ENCODE measurements at regions not wholly inside any gene's neighbourhood (a gene's known extent, or its start where the extent isn't known, plus 50 kb on each side); places are given as distances from the start of the nearest gene placed in this dataset.

DNA sequence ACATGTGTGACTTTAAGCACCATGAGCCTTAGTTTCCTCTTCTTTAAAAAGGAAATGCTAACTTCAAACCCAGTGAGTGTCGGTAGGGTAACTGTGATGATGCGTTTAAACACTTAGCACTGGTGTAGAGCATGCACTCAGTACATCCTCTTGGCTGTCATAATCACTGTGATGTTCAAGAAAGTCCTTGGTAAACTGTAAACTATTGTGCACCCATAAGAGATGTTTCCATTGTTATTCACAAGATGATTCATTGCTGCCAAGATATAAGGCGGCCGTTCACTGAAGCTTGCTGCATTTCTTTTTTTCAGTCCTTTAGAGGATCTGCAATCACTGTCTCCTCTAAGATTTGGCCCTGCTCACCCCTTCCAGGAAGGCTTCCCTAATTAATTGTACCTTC lies 61.8 kb upstream of the DAB1 start:
- Histone ChIP-seq H3K36me3 (no peaks in the 10 kb centered on the region), H3K4me1 (no peaks in the 10 kb centered on the region), H3K9me3 (no peaks in the 10 kb centered on the region), H3K27me3 (no peaks in the 10 kb centered on the region), H3K27ac (no peak overlapping the region), H3K4me3 (no peak overlapping the region)
- no peak for ATAC-seq
- in situ Hi-C loops (cut with MboI; ENCODE audit: low sequenced_read_pairs in 4 of 4) (no loop called here), intact Hi-C loops (cut with DNase I; ENCODE audit: low total_unique reads) (no loop called here)
- TF ChIP-seq, protein P1, sequence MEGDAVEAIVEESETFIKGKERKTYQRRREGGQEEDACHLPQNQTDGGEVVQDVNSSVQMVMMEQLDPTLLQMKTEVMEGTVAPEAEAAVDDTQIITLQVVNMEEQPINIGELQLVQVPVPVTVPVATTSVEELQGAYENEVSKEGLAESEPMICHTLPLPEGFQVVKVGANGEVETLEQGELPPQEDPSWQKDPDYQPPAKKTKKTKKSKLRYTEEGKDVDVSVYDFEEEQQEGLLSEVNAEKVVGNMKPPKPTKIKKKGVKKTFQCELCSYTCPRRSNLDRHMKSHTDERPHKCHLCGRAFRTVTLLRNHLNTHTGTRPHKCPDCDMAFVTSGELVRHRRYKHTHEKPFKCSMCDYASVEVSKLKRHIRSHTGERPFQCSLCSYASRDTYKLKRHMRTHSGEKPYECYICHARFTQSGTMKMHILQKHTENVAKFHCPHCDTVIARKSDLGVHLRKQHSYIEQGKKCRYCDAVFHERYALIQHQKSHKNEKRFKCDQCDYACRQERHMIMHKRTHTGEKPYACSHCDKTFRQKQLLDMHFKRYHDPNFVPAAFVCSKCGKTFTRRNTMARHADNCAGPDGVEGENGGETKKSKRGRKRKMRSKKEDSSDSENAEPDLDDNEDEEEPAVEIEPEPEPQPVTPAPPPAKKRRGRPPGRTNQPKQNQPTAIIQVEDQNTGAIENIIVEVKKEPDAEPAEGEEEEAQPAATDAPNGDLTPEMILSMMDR (IDR thresholded peaks at IDR 0.05 in 4 of 5, conservative IDR thresholded peaks at IDR 0.05 in 1 of 5) = no peak
- TF ChIP-seq POLR2A (IDR thresholded peaks at IDR 0.05) = no peak
- no peak for DNase-seq

- intact Hi-C loops (cut with DNase I; ENCODE audit: low total_unique reads) = no loop called here
- Histone ChIP-seq H3K36me3 (no peaks in the 10 kb centered on the region), H3K4me1 (no peaks in the 10 kb centered on the region), H3K27ac (no peak overlapping the region), H3K4me3 (no peak overlapping the region), H3K27me3 (no peaks in the 10 kb centered on the region), H3K9me3 (no peaks in the 10 kb centered on the region)
- ATAC-seq = no peak
- in situ Hi-C loops (cut with MboI; ENCODE audit: low sequenced_read_pairs in 4 of 4) = no loop called here
- no peak for DNase-seq
- TF ChIP-seq POLR2A (IDR thresholded peaks at IDR 0.05) = no peak
- TF ChIP-seq, protein P1 (IDR thresholded peaks at IDR 0.05 in 4 of 5, conservative IDR thresholded peaks at IDR 0.05 in 1 of 5) = no peak
Measured at GRCh38 chr1:57483954-57484353, 60.1 kb upstream of the DAB1 start.

DNA sequence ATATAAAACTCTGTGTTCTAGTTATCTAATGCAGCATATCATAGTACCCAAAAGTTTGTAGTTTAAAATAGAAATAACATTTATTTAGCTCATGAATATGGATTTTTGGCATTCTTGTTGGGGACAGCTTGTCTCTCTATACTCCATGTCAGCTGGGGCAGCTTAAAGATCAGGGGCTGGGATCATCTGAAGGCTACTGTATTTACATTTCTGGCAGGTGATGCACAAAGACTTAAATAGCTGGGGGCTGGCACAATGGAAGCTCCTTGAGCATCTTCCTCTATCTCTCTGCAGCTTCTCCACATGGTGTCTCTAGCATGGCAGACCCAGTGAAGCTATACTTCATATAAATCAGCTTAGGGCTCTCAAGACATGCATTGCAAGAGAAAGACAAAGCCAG lies 55.6 kb upstream of the DAB1 start:
- intact Hi-C loops (cut with DNase I; ENCODE audit: low total_unique reads) = no loop called here
- H3K4me1 ChIP-seq = no peaks in the 10 kb centered on the region
- no peaks in the 10 kb centered on the region for H3K9me3 ChIP-seq
- no peaks in the 10 kb centered on the region for H3K36me3 ChIP-seq
- no peak overlapping the region for H3K27ac ChIP-seq
- DNase-seq (no peak), ATAC-seq (no peak)
- in situ Hi-C loops (cut with MboI; ENCODE audit: low sequenced_read_pairs in 4 of 4) = no loop called here
- TF ChIP-seq, protein P1 (IDR thresholded peaks at IDR 0.05 in 4 of 5, conservative IDR thresholded peaks at IDR 0.05 in 1 of 5) = no peak
- TF ChIP-seq POLR2A (IDR thresholded peaks at IDR 0.05) = no peak
- H3K27me3 ChIP-seq = no peaks in the 10 kb centered on the region
- no peak overlapping the region for H3K4me3 ChIP-seq

GRCh38 chr1:57475366-57475765 lies 51.5 kb upstream of the DAB1 start:
- DNase-seq (no peak), ATAC-seq (no peak)
- H3K36me3 ChIP-seq = no peaks in the 10 kb centered on the region
- intact Hi-C loops (cut with DNase I; ENCODE audit: low total_unique reads) (no loop called here), in situ Hi-C loops (cut with MboI; ENCODE audit: low sequenced_read_pairs in 4 of 4) (no loop called here)
- no peak for TF ChIP-seq POLR2A (IDR thresholded peaks at IDR 0.05)
- TF ChIP-seq, protein P1 (IDR thresholded peaks at IDR 0.05 in 4 of 5, conservative IDR thresholded peaks at IDR 0.05 in 1 of 5) = no peak
- no peak overlapping the region for H3K4me3 ChIP-seq
- no peak overlapping the region for H3K27ac ChIP-seq
- no peaks in the 10 kb centered on the region for H3K4me1 ChIP-seq
- no peaks in the 10 kb centered on the region for H3K9me3 ChIP-seq
- H3K27me3 ChIP-seq = no peaks in the 10 kb centered on the region

GRCh38 chr1:57474137-57474750 lies 50.4 kb upstream of the DAB1 start:
- Histone ChIP-seq H3K27ac (no peak overlapping the region), H3K27me3 (no peaks in the 10 kb centered on the region), H3K36me3 (no peaks in the 10 kb centered on the region), H3K9me3 (no peaks in the 10 kb centered on the region), H3K4me1 (no peaks in the 10 kb centered on the region), H3K4me3 (no peak overlapping the region)
- no peak for TF ChIP-seq POLR2A (IDR thresholded peaks at IDR 0.05)
- TF ChIP-seq, protein P1 (IDR thresholded peaks at IDR 0.05 in 4 of 5, conservative IDR thresholded peaks at IDR 0.05 in 1 of 5) = no peak
- ATAC-seq (no peak), DNase-seq (no peak)
- in situ Hi-C loops (cut with MboI; ENCODE audit: low sequenced_read_pairs in 4 of 4) = no loop called here
- intact Hi-C loops (cut with DNase I; ENCODE audit: low total_unique reads) = no loop called here
